ENCODE measurements at regions not wholly inside any gene's neighbourhood (a gene's known extent, or its start where the extent isn't known, plus 50 kb on each side); places are given as distances from the start of the nearest gene placed in this dataset.

DNA sequence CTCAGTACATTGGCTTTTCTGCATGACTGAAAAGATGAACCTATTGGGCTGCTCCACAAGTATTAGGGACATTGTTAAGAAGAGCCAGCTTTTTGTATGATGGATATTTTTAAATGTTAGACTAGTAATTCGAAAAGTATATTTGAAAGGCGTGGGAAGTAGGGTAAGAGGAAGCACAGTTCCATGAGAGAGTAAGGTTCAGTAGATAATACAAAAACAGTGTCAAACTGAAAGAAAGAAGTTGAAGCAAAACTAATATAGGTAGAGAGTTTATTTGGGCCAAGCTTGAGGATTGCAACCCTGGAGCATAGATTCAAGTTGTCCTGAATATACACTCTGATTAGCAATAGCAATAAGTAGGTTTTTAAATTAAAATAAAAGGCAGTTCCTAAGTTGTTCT is 193.9 kb downstream of the RASSF9 start:
- no peak for DNase-seq

DNA sequence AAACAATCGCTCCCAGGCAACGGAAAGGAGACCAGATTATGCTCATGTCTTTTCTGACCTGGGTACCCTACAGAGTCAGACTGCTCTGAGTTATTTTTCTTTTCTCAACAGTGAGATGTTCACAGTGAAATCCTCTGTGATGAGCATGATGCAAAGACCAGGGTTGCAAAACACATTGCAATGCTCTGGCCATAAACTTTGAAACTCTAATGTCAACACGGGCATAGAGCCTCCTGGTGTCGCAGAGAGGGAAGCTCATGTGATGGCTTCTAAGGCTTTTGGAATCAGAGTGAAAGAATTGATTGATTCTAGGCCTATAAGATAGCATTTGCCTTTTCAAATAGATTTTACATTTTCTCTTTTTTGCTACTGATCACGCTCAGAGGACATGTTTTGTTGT is 193.4 kb downstream of the RASSF9 start:
- peak; percentile 15 for DNase-seq

DNA sequence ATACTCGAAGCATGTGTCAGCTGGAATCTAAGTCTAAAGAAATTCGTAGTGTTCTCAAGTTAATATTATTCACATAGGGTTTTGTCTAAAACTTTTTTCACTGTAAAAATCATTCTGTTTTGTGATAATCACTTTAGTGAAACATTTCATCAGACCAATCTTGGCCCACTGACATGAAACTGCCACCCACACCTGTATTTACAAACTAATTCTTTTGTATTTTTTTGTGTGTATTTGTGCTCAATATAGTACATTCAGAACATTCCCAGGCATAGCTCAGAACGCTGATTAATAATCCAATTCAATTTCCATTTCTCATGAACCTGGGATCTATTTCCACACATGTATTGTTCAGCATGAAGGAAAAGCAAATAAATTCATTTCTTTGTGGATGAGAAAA is 191.7 kb downstream of the RASSF9 start:
- no peak for DNase-seq

DNA sequence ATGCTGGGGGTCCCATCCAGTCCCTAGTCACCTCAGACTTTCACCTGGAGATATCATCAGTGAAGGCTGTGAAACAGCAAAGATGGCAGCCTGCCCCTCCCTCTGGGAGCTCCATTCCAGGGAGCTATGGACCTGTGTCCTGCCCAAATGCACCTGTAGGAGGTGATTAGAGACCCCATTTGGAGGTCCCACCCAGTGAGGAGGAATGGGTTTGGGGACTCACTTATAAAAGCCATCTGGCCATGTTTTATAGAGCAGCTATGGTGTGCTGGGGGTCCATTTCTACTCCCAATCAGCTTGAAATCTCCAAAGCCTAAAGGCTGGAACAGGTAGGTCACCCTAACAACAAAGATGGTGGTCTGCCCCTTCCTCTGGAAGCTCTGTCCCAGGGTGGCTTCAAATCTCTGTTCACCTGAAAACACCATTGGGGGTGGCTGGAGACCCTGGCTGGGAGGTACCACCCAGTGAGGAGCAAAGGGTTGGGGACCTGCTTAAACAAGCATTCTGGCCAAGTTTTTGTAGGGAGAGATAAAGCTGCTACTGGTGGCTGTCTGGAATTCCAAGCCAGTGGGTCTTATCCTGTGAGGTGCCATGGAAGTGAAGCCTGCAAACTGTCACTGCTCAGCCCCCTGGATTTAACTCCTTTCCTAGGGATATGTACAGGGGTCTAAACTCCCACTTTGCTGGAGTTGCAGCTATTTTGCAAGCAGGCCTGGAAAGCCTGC is 182.3 kb downstream of the RASSF9 start:
- no peak for DNase-seq

DNA sequence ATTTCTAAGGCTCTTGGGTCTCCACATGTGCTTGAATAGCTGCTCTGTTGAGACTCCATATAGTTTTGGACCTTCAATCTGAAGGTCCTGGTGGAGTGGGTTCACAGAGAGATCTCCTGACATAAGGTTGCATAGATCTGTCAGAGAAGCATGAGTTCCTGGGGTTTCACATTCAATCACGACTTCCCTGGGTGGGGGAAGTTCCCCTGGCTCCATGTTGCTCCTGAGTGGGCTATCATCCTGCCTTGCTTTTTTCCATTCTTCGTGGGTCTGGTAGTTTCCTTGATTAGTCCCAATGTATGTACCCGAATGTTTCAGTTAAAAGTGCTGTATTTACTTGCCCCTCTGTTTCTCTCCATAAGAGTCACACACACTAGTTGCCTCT is 181.8 kb downstream of the RASSF9 start:
- no peak for DNase-seq

DNA sequence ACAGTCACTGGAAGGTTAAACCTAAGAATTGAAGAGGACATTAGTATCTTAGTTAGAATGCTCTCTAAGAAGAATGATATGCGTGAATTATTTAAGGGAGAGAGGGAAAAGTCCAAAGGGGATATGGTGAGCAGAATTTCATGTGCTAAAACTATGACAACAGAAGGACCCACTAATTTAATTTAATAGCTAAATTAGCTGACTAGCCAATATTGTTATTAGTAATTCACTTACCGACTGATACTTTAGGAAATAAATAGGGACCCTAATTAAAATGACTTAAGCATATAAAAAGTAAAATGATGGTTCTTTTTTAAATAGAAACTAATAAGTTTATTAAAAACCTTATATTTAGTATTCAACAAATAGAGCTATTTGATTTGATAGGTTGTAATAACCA is 179.6 kb downstream of the RASSF9 start:
- no peak for DNase-seq

DNA sequence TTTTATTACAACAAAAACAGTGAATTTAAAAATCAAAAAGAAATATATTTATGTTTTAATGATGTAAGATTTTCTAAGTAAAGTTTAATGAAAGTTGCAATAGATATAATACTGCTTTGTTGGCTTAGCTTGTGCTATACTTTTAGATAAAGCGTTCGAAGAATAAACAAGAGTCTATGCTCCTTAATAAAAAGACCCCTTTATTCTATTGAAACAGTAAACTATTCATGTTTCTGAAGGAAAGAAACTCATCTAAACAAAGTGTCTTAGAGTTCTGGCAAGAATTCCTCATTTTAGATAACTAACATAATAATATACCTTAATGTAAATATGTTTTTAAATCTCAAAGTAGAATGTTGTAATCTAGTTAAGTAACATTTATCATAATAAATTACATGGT is 179.0 kb downstream of the RASSF9 start:
- DNase-seq, result no peak

DNA sequence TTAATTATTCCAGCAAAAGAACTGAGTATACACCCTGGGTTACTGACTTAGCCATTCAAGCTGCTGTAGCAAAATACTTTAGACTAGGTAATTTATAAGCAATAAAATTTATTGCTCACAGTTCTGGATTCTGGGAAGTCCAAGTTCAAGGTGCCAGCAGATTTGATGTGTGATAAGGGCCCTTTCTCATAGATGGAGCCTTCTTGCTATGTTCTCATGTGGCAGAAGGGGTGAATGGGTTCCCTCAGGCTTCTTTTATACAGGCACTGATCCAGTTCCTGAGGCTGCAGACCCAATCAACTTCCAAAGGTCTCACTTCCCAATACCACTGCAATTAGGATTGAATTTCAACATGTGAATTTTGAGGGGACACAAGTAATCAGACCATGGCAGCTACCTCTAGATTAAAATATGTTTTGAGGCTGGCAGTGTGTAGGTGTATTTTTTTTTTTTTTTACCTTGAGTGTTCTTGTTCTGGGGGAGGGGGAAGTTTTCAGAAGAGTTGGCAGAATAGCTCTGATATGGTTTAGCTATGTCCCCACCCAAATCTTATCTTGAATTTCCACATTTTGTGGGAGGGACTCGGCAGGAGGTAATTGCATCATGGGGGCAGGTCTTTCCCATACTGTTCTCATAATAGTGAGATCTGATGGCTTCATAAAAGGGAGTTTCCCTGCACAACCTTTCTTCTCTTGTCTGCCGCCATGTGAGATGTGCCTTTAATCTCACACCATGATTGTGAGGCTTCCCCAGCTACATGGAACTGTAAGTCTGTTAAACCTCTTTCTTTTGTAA is 178.2 kb downstream of the RASSF9 start:
- DNase-seq, result no peak

DNA sequence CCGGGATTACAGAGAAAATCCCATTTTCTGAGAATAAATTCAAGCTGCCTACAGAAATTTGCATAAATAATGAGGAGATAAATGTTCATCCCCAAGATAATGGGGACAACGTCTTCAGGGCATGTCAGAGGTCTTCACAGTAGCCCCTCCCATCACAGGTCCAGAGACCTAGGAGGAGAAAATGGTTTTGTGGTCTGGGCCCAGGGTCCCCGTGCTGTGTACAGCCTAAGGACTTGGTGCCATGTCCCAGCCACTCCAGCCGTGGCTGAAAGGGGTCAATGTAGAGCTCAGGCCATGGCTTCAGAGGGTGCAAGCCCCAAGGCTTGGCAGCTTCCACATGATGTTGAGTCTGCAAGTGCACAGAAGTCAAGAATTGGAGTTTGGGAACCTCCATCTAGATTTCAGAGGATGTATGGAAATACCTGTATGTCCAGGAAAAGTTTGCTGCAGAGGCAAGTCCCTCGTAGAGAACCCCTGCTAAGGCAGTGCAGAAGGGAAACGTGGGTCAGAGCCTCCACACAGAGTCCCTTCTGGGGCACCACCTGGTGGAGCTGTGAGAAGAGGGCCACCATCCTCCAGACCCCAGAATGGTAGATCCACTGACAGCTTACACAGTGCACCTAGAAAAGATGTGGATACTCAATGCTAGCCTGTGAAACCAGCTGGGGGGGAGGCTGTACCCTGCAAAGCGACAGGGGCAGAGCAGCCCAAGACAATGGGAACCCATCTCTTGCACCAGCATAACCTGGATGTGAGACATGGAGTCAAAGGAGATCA is 176.3 kb downstream of the RASSF9 start:
- DNase-seq, result no peak

DNA sequence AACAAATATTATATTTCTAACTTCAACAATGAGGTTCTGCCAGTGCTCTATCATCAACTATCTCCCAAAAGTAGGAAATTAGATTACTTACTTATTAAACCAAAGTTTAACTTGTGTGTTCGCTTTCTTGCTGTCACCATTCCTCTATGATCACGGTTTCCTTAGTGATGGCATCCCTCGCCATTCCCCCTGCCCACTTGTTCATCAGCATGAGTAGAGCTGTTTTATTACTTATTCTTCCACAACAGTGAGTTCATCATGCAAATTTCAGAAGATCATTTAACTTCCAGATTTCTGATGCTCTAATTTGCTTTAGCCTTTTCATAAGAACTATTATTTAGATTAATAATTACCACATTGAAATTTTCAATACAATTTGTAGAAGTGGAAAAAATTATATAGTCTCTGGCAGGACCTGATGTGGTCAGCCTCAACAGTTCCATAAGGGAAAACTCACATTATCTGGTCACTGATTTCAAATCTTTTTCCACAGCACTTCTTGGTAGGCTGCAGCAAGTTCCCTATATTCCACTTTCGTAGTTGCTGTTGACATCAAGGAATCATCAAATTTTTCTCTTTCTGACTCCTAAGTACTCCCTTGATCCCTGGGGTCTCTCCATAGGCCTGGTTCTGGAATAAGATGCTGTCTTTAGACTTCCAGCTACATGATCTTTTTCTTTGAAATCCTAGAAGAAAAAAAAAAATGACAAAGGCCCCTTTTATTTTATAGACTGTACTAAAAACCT is 174.6 kb downstream of the RASSF9 start:
- no peak for DNase-seq

DNA sequence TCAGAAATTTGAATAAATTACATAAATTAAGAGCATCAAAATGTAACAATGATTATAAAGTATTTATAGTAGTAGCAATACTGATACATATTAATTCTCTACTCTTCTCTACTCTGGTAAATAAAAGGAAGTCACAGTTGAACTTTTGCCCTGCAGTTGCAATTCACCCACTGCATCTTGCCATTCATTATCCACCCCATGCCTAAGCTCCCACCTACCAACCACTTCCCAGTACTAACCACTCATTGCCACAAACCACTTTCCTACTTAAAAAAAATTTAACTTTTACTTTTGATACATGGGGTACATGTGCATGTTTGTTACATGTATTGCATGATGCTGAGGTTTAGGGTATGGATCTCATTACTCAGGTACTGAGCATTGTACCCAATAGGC is 174.0 kb downstream of the RASSF9 start:
- no peak for DNase-seq

DNA sequence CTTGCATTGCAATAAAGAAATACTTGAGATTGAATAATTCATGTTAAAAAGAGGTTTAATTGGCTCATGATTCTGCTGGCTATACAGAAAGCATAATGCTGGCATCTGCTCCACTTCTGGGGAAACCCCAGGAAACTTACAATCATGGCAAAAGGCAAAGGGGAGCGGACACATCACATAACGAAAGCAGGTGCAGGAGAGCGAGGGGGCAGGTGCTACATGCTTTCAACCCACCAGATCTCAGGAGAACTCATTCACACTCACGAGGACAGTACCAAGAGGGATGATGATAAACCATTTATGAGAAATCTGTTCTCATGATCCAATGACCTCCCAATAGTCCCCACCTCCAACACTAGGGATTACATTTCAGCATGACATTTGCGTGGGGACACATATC is 172.6 kb downstream of the RASSF9 start:
- no peak for DNase-seq

DNA sequence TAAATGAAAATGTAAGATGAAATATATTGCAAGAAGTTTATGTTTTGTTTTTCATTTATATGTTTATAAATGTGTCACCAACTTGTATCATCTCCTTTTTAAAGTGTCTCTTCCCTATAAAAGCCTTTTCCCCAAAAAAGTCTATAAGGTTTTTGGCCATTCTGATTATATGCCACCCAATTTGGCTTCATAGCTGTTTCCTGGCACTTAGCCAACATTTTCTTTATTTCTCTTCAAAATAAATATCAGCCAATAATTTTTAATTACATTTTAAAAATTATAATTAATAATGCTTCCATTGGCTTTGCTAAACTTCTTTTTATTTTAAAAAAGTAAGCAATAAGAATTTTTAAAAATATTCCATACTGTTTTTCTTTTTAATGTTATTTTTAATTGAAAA is 171.8 kb downstream of the RASSF9 start:
- no peak for DNase-seq

DNA sequence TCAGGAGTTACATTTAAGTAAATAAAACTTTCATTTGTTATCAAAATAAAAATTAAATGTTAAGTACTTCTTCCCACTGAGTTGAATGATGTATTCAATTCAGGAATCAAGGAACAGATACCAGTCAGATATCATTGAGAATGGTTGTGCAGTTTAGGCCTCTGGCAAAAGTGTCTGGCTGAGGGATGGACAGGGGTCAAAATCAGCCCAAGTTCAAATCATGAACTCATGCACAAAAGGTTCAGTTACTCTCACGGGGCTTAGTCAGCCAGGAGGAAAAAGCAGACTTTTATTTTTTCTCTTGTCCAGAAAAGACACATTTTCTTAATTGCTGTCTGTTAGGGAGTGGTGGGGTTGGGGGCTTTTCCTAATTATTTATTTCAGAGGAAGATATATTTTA is 166.3 kb downstream of the RASSF9 start:
- DNase-seq, result no peak

DNA sequence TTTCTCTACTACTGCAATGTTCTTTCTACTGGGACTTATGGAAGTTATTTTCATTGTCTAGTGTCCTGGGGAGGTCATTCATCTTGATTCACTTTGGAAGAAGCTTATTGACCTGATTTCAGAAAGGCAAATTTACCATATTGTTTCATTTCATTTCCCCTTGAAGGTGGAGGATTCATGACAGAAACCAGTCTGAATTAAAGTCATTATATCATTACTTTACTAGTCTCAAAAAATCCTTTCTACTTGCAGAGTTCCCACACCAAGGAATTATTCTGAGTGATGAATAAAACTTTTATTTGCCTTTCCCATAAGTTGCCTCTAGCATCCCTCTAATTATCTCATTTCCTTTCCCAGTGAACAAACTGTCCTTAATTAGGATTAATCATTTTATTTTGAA is 163.8 kb downstream of the RASSF9 start:
- no peak for DNase-seq

DNA sequence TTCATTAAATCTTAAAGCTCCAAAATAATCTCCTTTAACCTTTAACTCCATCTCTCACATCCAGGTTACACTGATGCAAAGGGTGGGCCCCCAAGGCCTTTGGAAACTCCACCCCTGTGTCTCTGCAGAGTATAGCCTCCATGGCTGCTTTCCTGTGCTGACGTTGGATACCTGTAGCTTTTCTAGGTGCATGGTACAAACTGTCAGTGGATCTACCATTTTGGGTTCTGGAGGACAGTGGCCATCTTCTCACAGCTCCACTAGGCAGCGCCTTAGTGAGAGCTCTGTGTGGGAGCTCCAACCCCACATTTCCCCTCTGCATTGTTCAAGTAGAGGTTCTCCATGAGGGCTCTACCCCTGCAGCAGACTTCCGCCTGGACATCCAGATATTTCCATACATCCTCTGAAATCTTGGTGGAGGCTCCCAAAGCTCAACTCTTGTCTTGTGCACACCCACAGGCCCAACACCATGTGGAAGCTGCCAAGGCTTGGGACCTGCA is 162.2 kb downstream of the RASSF9 start:
- no peak for DNase-seq

DNA sequence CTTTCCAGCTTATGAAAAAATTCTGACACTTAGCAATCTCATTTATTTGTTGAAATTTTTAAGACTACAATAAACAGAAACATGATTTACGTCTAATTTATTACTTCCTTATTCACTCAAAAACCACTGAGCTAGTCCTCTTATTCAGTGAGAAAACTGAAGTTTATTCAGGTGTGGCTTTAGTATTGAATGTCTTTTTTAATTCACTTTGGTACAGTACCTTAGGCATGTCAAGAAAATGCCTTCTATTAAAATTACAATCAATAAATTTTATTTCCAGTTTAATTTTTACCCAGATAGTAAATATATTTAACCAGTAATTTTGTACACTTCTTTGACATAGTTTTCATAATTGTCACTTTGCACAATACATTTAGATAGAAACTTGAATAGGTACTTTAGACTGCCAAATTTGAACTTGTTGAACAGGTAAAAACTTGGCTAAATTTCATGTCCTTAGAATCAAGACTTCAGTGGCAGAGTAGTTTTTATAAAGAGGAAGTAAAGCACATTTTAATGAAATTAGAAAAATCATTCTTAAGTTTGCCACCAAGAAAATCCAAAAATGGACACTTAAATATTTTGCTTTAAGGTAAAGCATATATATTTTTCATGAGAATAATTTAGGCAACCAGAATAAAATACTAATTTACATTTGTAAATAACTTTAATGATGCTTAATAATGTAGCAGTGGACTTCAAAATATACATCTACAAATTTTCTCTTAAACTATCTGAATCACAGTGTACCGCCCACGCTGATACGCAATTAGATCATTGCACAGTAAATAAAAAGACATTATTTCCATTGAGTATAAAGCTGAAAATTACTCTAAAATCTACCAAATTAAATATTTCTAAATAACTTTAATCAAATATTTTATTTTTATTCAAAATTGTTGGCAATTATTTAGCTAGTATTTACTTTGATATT is 159.1 kb downstream of the RASSF9 start:
- DNase-seq, result no peak

DNA sequence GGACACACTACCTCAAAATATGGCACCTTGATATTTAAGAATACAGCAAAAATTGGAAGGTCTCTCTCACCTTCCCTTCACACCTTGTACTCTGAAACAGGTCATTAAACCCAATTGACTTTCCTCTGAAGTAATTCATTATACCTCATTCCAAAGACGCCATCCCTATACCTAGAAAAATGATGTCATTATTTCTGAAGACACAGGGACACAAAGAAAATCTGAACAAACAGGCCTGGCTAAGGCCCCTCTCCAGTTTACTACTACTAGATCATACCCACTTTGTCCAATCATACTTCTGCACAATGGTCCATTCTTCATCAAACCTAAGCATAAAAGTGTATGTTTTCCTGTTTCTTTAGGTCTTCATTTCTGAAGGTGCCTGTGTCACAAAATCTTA is 156.9 kb downstream of the RASSF9 start:
- no peak for DNase-seq

DNA sequence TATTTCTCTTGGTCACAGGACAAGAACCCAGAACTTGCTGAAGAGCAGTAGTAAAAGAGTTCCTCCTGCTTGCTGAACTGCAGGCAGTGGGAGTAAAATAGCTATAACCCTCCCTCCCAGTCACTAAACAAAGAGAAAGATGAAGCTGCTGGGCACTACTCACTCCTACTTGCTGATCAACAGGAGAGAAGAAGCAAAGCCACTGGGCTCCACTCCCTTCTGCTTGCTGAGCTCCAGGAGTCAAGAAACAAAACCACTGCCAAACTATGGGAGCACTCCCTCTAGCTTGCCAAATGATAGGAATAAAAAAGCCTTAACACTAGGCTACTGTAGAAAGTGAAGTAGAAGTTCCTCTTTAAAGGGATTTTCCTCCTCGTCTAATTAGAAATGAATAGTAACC is 155.3 kb downstream of the RASSF9 start:
- no peak for DNase-seq

DNA sequence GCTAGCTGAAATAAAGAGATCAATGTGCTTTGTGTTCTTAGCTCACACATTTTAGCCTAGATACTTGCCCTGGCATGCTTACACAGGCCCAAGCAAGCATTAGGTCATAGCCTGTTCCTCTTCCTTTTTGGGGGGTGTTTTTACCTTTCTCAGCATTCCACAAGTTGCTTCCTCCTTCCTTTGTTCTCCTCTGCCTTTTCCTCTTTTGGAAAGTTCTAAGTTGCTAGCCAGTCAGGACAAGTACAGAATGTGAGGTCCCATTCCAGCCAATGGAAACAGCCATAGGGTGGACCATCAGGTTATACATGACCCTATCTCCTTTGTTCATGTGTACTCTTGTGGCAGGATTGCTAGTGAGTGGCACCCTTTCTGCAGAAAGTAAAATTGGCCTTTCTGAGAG is 154.9 kb downstream of the RASSF9 start:
- no peak for DNase-seq

DNA sequence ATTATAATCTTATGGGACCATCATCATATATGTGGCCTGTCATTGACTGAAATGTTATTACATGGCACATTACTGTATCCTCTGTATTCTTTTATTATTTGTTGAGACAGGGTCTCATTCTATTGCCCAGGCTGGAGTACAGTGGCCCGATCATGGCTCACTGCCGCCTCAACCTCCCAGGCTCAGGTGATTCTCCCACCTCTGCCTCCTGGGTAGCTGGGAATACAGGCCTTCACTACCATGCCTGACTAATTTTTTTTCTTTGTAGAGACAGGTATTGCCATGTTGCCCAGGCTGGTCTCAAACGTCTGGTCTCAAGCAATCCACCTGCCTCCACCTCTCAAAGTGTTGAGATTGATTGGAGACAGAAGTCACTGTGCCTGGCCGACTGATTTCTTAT is 153.2 kb downstream of the RASSF9 start:
- DNase-seq, result no peak

DNA sequence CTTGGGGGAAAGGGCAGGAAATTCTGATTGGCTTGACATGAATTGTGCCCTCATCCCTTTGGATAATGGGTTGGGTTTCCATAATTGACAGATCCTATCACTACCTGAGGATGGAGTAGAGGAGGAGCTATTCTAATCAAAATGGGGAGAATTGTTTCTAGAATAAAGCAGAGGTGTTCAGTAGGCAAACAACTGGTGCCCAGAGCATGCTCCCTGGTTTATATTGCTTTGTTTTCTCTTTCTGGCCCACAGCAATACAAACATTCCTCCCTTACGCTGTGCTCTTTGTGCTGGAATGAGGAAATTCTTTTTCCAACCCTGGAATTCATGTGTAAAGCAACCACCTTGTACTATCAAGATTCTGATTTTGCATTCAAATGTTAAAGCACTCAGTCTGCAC is 147.4 kb downstream of the RASSF9 start:
- peak; percentile 43 for DNase-seq
